Erythroblast (primary cell): ENCODE measurements at regions not wholly inside any gene's neighbourhood (a gene's known extent, or its start where the extent isn't known, plus 50 kb on each side); places are given as distances from the start of the nearest gene placed in this dataset.

Experiments
- GATA1 ChIP-seq: IDR thresholded peaks from 2 replicates; pipeline ENCODE4 v1.6.1; 2011; ENCODE audit warnings: low read depth, mild to moderate bottlenecking, control low read depth, low read length, moderate library complexity
- POLR2A ChIP-seq: IDR thresholded peaks from 2 replicates; pipeline ENCODE4 v1.6.1; 2011; ENCODE audit warnings: mild to moderate bottlenecking, low read length

- TF ChIP-seq POLR2A, result no peak
- TF ChIP-seq GATA1, result no peak
Measured at GRCh38 chr9:684941-685340, 156.6 kb upstream of the DMRT1 start.
